ENCODE measurements at regions not wholly inside any gene's neighbourhood (a gene's known extent, or its start where the extent isn't known, plus 50 kb on each side); places are given as distances from the start of the nearest gene placed in this dataset.
"Not testable (repeated sequence)": the region's sequence is repeated elsewhere in the genome, so short reads cannot be mapped to it uniquely, and the experiment has no call there.

GRCh38 chr5:44756097-44756496 lies 52.6 kb upstream of the MRPS30 start:
- not testable (repeated sequence) for DNase-seq

DNA sequence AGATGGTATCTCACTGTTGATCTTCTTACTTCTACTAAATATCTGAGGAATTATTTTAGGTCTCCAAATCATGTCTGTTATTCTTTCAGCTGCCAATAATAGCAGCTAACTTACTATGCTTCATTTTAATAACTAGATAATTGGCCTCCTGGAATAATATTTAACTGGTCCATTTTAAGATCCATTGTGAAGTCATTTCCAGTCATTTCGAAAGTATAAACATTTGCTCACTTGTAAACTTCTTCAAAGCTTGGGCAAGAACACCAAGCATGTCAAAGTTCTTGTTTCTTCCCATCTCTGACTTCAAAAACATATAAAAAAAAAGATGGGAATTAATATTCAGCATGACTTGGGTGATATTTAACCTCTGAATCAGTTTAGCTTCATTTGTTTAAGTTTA lies 61.4 kb upstream of the MRPS30 start:
- DNase-seq = no peak

- DNase-seq = no peak
These were observed 68.1 kb upstream of the MRPS30 start for GRCh38 chr5:44740660-44741059.

- no peak for DNase-seq
These were observed 79.2 kb upstream of the MRPS30 start for GRCh38 chr5:44729536-44729935.

GRCh38 chr5:44727100-44727499 lies 81.6 kb upstream of the MRPS30 start:
- DNase-seq = no peak

DNA sequence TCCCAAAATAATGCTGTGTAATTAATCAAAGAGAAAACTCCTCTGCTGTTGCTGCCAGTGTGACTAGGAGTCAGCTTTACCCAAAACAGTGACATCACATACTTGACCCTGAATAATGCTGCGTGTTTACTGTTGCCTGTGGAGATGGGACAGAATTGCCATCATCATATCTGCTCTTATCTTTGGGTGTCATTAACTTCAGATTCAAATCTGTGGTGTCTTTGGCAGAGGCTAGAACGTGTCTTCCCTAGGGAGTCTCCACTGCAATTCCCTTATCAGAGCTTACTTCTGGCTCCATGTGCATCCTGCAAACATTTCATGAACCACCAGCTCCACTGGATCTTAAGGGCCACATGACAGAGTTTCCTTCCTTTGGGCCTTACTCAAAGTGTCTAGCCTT lies 88.9 kb upstream of the MRPS30 start:
- DNase-seq = no peak

DNA sequence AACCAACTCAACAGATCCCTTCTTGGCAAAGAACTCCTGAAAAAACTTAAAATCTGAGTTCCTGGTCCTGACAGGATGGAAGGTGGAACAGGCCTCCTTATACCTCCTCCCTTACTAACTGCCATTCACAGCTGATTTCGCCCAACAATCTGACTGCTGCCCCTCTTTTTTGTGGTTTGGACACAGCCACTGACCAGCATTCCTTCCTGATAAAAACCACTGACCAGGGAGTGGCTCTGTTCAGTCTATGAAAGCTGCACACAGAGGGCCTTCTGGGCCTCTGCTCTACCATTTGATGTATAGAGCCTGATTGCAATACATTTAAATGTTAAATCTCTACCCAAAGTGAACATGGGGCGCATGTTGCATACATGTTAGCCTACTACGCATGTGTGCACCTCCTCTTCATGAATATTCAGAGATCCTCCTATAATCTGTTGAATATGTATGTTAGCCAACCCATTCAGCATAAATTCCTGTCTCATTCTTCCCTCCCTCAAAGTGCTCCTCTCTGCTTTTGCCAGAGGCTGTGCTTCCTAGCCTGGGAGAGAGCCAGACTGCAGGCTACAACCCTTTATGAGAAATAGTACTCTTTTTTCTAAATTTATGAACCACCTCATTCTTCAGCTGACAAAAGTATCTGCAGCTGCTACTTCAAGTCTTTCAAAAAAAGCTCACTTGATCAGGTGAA lies 93.7 kb upstream of the MRPS30 start:
- DNase-seq = no peak

GRCh38 chr5:44713446-44713845 lies 95.3 kb upstream of the MRPS30 start:
- DNase-seq = no peak

DNA sequence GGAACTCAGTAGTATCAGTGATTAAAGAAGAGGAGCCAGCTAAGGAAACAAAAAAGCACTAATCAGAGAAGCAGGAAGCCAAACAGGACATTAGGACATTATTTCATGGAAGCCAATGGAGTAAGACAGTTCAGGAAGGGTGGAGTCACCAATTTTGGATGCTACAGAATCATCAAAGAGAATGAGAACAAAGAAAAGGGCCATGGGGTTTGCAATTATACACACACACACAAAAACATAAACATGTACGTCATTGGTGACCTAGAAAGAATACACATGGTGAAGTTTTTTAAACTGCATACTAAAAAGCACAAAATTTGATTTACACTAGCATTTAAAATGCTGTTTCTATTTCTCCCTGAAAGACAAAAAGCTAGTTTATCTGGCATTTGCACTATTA lies 96.8 kb upstream of the MRPS30 start:
- no peak for DNase-seq

DNA sequence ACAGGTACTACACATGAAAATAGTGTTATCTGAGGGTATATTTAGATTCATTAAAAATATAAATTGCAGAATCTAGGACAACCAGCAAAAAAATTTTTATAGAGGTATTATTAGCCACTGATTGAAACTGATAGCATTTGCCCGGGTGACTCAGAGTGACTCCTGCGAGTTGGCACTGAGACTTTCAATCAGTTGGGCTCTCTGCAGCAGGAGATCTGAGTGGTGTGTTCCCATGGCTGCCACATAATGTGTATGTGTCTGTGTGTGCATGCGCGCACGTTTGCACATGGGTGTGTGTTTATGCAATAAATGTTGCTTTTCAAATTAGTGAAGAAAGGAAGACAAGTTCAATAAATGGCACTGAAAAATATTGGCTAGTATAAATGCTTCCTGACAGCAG lies 100.1 kb upstream of the MRPS30 start:
- DNase-seq = no peak

DNA sequence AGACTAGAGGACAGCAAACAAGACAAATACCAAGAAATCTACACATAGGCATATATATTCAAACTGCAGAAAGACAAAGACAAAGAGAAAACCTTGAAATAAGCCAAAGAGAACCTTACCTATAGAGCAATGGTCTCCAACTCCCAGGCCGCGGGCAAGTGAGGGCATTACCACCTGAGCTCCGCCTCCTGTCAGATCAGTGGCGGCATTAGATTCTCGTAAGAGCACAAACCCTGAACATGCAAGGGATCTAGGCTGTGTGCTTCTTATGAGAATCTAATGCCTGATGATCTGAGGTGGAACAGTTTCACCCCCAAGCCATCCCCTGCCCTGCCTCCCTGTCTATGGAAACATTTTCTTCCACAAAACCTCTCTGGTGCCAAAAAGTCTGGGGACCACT lies 101.0 kb upstream of the MRPS30 start:
- no peak for DNase-seq

GRCh38 chr5:44697025-44697424 lies 111.7 kb upstream of the MRPS30 start:
- no peak for DNase-seq

GRCh38 chr5:44695259-44695658 lies 113.5 kb upstream of the MRPS30 start:
- no peak for DNase-seq

DNA sequence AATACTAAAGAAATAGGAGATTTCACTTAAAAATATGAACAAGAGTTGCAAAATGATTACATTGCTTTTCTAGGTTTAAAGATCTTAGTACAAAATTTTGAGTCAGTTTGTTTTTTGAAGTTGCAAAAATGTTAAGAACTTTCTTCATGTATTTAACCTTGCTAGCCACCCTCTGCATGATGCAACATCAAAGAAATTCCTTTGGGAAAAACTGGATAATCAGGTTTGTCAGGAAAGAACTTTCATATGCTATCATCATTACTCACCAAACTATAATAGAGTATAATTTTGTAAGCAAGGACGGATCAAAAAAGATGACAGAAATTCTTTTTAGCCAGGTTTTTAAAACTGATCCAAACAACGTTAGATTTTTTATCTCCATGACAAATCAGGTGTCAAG lies 116.9 kb upstream of the MRPS30 start:
- DNase-seq = no peak

DNA sequence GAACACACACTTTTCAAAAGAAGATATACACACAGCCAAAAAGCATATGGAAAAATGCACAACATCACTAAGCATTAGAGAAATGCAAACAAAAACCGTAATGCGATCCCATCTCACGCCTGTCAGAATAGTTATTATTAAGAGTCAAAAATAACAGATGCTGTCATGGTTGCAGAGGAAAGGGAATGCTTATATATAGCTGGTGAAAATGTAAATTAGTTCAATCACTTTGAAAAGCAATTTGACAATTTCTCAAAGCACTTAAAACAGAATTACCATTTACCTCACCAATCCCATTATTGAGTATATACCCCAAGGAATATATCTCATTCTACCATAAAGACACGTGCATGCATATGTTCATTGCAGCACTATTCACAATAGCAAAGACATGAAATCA lies 126.8 kb upstream of the MRPS30 start:
- DNase-seq = no peak

- no peak for DNase-seq
These were observed 129.5 kb upstream of the MRPS30 start for GRCh38 chr5:44679214-44679613.

- no peak for DNase-seq
These were observed 133.5 kb upstream of the MRPS30 start for GRCh38 chr5:44675296-44675695.

DNA sequence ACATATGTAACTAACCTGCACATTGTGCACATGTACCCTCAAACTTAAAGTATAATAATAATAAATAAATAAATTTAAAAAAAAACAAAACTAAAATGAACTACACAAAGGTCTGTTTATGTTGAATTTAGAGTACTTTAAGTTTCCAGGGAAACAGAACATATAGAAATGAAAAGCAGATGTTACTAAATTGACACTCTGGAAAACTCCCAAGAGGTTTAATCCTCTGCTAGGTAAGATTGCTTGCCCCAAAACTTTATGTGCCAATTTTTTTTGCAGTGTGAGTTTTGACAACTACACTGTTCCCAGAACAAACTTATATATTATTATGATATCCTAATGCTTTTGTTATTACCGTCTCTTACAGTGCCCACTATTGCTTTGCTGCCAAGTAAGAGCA lies 134.3 kb upstream of the MRPS30 start:
- DNase-seq = no peak

DNA sequence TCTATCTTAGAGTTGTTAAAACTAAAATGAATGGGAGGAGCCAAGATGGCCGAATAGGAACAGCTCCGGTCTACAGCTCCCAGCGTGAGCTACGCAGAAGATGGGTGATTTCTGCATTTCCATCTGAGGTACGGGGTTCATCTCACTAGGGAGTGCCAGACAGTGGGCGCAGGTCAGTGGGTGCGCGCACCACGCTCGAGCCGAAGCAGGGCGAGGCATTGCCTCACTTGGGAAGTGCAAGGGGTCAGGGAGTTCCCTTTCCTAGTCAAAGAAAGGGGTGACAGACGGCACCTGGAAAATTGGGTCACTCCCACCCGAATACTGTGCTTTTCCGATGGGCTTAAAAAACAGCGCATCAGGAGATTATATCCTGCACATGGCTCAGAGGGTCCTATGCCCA lies 140.3 kb upstream of the MRPS30 start:
- DNase-seq = not testable (repeated sequence)

- no peak for DNase-seq
These were observed 143.5 kb upstream of the MRPS30 start for GRCh38 chr5:44665101-44665701.

GRCh38 chr5:44664711-44665100 lies 144.0 kb upstream of the MRPS30 start:
- DNase-seq = no peak

GRCh38 chr5:44663991-44664710 lies 144.6 kb upstream of the MRPS30 start:
- DNase-seq = no peak

DNA sequence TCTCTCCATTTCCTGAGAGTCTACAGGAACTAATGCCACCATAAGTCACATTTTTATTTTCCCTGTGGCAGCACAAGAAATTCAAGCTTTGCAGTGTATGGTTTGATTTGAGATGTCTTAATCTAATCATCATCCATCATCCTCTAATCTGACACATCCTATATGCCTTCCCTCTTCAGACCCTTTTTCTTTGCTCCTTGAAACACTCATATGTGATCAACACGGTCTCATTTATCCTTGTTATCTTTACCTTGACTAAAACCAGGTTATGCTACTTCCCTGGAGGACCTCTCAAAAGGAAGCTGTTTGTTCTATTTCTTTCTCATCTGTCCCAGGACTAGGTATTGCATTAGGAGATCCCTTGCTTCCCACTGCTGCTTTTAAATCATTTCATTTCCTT lies 146.9 kb upstream of the MRPS30 start:
- no peak for DNase-seq

DNA sequence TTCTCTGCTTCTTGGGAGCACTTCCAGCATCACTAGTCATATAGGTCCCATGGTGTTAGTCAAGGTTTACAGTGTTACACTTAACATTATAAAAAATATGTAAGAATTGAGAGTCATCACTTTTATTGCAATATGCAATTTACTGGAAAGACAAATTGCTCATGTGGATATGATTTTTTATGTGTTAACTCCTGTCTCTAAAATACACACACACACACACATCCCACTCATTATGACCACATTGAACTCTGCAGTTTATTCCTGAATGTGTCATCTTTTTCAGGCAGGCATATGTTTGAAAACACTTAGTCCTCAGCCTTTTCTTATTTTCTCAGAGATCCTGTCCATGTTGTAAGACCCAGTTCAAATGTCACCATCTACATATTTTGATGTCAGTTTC lies 148.5 kb upstream of the MRPS30 start:
- no peak for DNase-seq

GRCh38 chr5:44659334-44659733 lies 149.4 kb upstream of the MRPS30 start:
- no peak for DNase-seq
